SW480 (cell line): ENCODE measurements at regions not wholly inside any gene's neighbourhood (a gene's known extent, or its start where the extent isn't known, plus 50 kb on each side); places are given as distances from the start of the nearest gene placed in this dataset.

ENCODE experiments used
- DNase-seq: peaks from one replicate; pipeline ENCODE4 v3.0.0-alpha.2; 2016; ENCODE audit warnings: low spot score

DNA sequence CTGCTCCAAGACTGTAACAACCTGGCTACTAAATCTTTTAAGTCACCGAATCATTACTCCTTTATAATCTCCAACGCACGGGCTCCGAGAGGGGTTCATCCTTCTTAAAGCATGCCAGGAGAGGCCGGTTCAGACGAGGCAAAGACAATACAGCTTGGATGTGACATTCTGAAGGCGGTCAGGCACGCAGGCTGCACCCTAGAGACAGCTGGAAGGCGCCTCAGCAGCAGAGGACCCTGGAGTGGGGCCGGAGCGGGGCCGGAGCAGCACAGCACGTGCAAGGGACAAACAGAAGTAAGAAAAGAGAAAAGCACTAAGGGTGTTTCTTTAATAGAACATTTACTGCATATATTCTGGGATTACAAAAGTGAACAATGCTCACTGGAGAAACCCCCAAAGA is 97.8 kb upstream of the PPP2R2D start:
- no peak for DNase-seq

DNA sequence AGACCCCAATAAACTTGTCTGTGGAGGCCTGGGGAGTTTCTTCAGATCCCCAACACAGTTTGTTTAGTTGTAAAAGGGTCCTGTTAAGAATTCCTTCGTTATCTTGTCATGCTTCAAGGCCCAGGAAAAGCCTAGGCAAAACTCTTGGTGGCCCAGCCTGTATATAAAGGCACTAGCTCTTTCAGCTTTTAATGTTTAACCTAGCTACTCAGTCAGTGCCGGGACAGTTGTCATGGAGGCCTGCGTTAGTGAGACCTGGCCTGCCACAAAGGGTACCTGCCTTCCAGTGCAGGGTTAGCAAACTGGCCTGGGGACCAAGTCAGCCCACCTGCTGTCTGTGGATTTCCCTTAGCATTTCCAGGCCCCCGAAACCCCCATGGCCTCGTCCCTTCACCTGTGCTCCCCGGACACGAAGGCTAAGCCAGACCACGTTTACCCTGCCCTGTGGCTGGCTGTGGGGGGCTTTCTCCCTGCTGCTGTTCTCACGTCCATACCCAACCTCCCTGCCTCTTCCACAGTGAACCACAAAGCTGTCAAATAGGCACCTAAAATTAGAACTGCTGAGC is 96.9 kb upstream of the PPP2R2D start:
- DNase-seq = no peak

DNA sequence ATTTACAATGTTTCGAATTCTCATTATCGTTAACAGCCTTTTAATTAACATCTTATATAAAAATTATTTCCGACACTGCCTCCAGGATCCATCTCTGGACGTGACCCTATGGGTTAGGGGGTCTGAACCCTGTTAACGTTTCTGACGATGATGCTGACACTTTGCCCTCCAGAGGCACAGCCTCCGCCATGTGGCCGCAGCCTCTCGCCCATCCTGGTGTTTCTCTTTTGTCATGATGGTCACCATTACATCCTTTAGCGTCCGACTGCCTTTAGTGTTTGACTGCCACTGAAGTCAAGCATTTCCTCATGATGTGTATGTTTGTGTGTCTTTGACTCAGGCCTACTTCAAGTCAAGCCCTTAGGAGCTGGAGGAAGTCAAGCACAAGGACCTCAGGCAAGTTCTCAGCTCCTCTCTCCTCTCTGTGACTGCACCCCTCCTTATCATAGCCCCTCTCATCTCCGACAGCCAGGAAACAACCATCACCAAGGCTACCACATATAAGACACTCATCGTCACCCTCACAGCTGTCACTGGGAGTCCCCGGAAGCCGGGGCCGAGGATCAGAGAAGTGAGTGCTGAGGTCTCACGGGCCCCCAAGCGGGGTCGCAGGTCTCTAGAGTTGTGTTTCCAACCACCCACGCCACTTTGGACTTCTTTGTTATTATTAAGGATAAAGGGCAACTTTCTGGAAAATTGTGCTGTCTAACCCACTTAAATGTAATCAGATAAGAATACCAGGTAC is 96.1 kb upstream of the PPP2R2D start:
- no peak for DNase-seq

DNA sequence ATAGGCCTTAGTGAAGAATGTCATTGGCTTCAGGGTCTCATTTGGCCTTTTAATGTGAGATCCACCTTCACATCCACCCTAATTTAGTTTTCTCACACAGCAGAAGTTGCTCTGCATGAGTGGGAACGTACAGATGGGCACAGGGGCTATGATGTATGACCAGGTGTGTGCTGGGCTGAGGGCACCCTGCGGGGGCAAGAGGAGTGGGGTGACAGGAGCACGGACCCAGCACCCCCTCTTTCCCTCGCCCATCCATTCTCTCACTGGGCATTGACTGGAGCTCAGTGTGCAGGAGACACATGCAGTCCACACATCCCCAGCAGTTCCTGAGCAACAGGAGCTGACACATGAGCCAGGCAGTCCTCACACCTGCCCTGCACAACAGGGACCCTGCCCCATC is 95.1 kb upstream of the PPP2R2D start:
- DNase-seq = no peak

- DNase-seq = no peak
Measured at GRCh38 chr10:131806146-131806545, 94.7 kb upstream of the PPP2R2D start.

DNA sequence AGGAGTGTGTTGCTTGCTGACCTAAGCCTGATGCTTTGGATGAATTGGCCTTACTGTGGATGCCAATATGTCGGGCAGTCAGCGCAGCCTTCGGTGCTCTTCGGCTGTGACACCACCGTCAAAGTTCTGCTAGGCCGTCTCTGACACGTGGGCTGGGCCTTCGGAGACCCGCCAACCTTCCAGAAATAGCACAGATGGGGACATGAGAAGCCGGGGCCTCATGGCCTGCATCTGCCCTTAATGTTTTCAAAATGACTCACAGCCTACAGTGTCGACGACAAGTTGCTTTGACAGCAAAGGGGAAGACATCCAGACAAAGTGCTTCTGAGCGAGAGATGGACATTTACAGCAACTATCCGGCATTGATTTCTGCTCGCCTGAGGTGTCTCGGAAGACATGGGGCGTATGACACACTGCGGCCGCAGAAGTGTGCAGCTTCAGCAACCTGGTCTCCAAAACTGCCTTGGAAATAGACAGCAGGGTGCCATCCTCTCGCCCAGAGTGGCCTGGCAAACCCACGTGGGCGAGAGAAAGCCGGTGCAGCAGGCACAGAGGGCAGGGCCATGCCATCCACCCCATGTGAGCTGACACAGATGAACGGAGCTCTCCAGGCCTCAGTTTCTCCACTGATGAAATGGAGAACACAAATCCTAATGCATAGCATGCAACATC is 94.0 kb upstream of the PPP2R2D start:
- DNase-seq = no peak

- no peak for DNase-seq
Measured at GRCh38 chr10:131808370-131808930, 92.4 kb upstream of the PPP2R2D start.

DNA sequence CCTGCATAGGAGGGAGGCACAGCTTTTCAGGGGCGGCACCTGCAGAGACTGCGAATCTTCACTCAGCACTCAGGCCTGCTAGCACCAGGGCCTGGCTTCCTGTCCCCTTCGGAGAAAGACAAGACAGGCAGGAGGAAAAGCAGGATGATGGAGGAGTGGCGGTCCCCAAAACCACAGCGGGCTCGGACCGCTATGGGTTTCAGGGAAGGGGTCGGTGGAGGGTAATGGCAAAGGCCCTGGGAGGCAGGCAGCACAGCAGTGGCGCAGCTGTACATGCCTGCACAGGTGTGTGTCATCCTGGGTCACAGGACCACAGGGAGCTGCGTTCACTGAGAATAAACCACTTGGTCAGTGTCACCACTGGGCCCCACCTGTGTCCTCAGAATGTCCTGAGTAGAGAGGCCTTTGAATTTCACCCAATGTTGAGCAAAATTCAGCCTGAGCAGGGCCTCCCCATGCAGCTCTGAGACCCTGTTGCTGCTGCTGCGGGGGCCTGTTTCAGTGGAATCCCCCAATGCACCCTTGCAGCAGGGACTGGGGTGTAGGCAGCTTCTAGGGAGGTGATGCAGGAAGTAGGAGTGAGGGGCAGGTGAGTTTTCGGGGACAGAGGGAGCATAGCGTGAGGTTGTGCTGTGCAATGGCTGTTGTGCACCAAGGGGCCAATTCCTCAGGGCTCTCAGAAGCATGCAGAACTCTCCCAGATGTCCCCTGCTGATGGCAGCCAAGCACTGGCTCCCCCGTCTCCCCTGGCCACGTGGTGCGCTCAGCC is 90.6 kb upstream of the PPP2R2D start:
- no peak for DNase-seq

DNA sequence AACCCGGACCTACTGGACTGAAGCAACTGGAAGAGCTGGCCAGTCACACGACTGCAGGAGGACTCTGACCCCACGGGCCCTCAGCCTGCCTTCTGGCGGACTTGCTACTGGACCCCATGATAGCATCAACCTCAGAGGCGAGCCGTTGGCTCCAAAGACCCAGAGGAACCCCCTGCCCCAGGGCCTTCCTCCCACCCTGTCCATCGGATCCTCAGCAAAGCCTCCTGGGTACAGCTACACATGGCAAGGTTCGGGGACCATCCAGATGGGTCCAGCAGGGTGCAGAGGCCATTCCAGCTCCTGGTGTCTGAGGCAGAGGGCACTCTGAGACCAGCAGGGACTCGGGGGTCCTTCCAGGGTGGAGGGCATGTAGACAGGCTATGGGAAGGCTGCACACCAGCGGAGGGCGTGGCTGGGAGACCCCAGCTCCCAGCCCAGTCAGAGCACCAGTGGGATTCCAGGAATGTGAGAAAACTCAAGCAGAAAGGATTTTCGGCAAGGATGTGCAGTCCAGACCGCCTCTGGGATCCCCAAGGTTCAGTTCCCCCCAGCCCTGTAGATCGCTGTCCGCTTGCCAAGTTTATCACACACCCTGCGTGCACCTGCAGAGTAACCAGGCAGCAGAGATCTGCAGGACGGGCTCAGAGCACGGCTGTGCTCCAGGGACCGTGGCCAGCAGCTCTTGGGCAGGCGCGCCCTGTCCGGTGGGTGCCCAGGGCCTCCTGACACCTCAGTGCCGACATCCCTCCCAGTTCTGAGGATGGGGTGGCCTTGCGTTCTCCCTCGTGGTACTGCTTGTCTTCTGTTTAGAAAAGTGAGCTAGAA is 89.8 kb upstream of the PPP2R2D start:
- DNase-seq = no peak

GRCh38 chr10:131811630-131812403 is 89.0 kb upstream of the PPP2R2D start:
- DNase-seq = no peak

DNA sequence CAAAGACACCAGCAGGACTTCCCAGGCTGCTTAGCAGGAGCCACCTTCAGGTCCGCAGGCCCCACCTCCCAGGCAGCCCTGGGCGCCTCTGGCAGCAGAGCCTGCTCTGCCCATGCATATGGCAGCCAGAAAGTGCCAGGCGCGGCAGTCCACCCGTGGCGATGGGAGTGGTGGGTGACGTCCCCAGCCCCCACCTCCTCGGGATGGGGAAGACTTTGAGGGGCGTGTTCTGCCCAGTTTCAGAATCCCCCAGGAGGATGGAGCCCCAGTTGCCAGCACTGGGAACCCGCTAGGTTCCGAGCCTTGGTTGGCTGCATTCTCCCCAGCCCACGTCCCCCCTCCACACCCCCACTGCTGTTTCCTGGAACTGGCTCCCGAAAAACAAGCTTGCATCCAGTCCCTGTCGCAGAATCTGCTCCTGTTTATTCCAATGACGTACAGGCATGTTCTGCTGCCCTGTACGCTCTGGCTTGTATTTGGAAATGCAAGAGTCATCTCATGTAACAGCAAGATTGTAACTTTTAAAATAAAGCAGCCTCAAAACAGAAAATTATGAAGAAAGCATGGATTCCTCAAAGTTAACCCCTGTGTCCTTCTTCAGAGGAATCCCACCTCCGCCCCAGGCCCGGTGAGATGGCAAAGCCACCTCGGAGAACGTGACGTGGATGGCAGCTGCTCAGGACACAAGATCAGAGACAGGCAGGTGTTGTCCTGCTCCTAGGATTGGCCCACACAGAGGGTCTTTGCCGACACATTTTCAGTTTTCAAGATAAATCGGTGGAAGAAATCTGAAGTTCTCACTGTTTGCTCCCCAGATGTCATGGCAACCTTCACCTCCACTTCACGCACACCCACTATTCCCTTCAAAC is 87.8 kb upstream of the PPP2R2D start:
- no peak for DNase-seq

DNA sequence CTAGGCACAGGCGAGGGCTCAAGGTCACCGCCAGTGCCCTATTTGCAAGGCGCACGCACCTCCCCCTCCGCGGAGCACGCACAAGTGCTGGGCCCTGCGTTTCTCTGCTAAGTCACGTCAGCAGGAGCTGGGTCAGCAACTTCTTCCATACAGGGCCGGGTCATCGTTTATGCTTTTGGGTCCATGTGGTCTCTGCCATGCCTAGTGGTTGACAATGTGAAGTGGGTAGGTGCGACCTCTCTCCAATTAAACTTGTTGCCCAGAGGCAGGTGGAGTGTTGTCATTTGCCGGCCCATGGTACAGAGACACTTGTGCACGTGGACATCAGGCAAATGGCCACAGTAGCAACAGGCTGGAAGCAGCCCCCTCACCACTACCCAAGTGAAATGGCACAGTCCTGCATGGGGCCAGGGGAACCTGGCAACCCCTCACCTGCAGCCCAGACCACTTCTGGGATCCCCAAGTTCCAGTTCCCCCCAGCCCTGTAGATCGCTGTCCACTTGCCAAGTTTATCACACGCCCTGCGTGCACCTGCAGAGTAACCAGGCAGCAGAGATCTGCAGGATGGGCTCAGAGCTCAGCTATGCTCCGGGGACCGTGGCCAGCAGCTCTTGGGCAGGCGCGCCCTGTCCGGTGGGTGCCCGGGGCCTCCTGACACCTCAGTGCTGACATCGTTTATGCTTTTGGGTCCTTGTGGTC is 86.1 kb upstream of the PPP2R2D start:
- no peak for DNase-seq

- DNase-seq = no peak
Measured at GRCh38 chr10:131815266-131816156, 85.3 kb upstream of the PPP2R2D start.

- DNase-seq = no peak
Measured at GRCh38 chr10:131816157-131816775, 84.5 kb upstream of the PPP2R2D start.

GRCh38 chr10:131816941-131817700 is 83.7 kb upstream of the PPP2R2D start:
- DNase-seq = no peak

DNA sequence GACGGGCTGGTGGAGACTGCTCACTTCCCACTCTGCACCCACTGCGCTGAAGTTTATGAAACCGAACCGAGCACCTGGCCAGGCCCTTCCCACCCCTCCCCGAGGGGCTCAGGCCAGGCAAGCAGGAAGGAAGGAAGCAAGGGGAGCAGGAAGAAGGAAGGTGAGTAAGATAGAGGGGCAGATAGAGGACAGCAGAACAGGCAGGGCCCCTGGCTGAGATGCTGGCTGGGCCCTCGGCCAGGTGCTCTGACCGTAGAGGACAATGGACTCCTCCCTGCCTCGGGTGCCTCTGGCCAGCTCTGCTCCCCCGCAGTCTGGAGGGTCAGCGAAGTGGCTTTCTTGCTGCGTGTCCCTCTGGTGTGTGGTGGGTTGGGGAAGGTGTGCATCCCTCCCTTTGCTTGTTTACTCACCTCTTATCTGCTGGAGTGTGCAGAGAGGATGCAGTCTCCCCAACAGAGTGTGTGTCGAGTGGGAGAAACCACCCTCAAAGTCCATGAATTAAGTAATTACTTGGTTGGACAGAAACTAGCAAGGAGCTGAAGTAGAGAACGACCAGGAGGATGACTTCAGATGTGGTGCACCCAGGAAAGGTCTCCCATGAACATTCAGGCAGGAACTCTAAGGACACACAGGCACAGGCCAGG is 82.8 kb upstream of the PPP2R2D start:
- no peak for DNase-seq
